HFF-Myc (cell line): ENCODE measurements at regions not wholly inside any gene's neighbourhood (a gene's known extent, or its start where the extent isn't known, plus 50 kb on each side); places are given as distances from the start of the nearest gene placed in this dataset.

Experiments used
- DNase-seq: peaks from one replicate; pipeline ENCODE4 v3.0.0-alpha.2; 2011; ENCODE audit warnings: low read depth; ENCODE audit errors: extremely low read depth
- H3K4me3 ChIP-seq: replicated peaks from 2 replicates; pipeline ENCODE4 v1.5.1; 2011; ENCODE audit warnings: low read depth, mild to moderate bottlenecking, control low read depth, low read length
- CTCF ChIP-seq: IDR thresholded peaks from 2 replicates; pipeline ENCODE4 v1.5.1; 2012; ENCODE audit warnings: mild to moderate bottlenecking, low read depth, low read length, control low read depth; ENCODE audit errors: missing control alignments

- no peak for TF ChIP-seq CTCF
- no peak for DNase-seq
- no peak overlapping the region for H3K4me3 ChIP-seq
Measured at GRCh38 chr2:2889646-2890045, 488.0 kb downstream of the EIPR1 start.

GRCh38 chr2:2889141-2889540 is 488.5 kb downstream of the EIPR1 start:
- no peak for TF ChIP-seq CTCF
- DNase-seq = no peak
- H3K4me3 ChIP-seq = no peak overlapping the region

GRCh38 chr2:2887772-2888387 is 489.7 kb downstream of the EIPR1 start:
- no peak for TF ChIP-seq CTCF
- DNase-seq = no peak
- no peak overlapping the region for H3K4me3 ChIP-seq

GRCh38 chr2:2886922-2887321 is 490.7 kb downstream of the EIPR1 start:
- TF ChIP-seq CTCF = no peak
- H3K4me3 ChIP-seq = no peak overlapping the region
- no peak for DNase-seq

GRCh38 chr2:2881499-2881898 is 496.1 kb downstream of the EIPR1 start:
- TF ChIP-seq CTCF = no peak
- no peak overlapping the region for H3K4me3 ChIP-seq
- DNase-seq = no peak

GRCh38 chr2:2880938-2881337 is 496.7 kb downstream of the EIPR1 start:
- H3K4me3 ChIP-seq = no peak overlapping the region
- no peak for TF ChIP-seq CTCF
- DNase-seq = no peak

- TF ChIP-seq CTCF = no peak
- no peak for DNase-seq
- no peak overlapping the region for H3K4me3 ChIP-seq
Measured at GRCh38 chr2:2879781-2880180, 497.8 kb downstream of the EIPR1 start.
